ENCODE measurements at regions not wholly inside any gene's neighbourhood (a gene's known extent, or its start where the extent isn't known, plus 50 kb on each side); places are given as distances from the start of the nearest gene placed in this dataset.

DNA sequence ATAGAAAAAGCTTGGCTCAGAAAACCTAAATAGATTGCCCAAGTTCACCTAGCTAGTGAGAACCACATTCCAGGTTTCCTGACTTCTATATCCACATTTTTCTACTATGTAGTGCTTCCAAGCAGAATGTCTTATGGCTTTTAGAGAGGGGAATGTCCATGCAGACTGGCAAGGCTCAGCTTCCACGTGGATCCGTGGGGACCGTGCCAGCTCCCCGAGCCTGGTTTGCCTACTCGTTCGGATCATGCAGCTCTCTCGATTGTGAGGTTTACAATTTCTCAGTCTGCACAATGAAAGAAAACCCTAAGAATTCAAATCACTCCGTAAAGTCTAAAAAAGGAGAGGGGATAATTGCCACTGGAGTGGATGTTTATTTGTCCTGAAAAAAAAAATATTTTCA lies 256.5 kb upstream of the NR4A3 start (continued):
- TF ChIP-seq, protein P1, sequence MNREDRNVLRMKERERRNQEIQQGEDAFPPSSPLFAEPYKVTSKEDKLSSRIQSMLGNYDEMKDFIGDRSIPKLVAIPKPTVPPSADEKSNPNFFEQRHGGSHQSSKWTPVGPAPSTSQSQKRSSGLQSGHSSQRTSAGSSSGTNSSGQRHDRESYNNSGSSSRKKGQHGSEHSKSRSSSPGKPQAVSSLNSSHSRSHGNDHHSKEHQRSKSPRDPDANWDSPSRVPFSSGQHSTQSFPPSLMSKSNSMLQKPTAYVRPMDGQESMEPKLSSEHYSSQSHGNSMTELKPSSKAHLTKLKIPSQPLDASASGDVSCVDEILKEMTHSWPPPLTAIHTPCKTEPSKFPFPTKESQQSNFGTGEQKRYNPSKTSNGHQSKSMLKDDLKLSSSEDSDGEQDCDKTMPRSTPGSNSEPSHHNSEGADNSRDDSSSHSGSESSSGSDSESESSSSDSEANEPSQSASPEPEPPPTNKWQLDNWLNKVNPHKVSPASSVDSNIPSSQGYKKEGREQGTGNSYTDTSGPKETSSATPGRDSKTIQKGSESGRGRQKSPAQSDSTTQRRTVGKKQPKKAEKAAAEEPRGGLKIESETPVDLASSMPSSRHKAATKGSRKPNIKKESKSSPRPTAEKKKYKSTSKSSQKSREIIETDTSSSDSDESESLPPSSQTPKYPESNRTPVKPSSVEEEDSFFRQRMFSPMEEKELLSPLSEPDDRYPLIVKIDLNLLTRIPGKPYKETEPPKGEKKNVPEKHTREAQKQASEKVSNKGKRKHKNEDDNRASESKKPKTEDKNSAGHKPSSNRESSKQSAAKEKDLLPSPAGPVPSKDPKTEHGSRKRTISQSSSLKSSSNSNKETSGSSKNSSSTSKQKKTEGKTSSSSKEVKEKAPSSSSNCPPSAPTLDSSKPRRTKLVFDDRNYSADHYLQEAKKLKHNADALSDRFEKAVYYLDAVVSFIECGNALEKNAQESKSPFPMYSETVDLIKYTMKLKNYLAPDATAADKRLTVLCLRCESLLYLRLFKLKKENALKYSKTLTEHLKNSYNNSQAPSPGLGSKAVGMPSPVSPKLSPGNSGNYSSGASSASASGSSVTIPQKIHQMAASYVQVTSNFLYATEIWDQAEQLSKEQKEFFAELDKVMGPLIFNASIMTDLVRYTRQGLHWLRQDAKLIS (CRISPR knock-in tag; IDR thresholded peaks at IDR 0.05; ENCODE audit: borderline replicate concordance) = no peak
- TF ChIP-seq, protein P2, sequence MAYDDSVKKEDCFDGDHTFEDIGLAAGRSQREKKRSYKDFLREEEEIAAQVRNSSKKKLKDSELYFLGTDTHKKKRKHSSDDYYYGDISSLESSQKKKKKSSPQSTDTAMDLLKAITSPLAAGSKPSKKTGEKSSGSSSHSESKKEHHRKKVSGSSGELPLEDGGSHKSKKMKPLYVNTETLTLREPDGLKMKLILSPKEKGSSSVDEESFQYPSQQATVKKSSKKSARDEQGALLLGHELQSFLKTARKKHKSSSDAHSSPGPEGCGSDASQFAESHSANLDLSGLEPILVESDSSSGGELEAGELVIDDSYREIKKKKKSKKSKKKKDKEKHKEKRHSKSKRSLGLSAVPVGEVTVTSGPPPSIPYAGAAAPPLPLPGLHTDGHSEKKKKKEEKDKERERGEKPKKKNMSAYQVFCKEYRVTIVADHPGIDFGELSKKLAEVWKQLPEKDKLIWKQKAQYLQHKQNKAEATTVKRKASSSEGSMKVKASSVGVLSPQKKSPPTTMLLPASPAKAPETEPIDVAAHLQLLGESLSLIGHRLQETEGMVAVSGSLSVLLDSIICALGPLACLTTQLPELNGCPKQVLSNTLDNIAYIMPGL (CRISPR knock-in tag; IDR thresholded peaks at IDR 0.05) = no peak
- TF ChIP-seq SP1 (CRISPR knock-in tag; conservative IDR thresholded peaks at IDR 0.05) = no peak
- TF ChIP-seq, protein P3, sequence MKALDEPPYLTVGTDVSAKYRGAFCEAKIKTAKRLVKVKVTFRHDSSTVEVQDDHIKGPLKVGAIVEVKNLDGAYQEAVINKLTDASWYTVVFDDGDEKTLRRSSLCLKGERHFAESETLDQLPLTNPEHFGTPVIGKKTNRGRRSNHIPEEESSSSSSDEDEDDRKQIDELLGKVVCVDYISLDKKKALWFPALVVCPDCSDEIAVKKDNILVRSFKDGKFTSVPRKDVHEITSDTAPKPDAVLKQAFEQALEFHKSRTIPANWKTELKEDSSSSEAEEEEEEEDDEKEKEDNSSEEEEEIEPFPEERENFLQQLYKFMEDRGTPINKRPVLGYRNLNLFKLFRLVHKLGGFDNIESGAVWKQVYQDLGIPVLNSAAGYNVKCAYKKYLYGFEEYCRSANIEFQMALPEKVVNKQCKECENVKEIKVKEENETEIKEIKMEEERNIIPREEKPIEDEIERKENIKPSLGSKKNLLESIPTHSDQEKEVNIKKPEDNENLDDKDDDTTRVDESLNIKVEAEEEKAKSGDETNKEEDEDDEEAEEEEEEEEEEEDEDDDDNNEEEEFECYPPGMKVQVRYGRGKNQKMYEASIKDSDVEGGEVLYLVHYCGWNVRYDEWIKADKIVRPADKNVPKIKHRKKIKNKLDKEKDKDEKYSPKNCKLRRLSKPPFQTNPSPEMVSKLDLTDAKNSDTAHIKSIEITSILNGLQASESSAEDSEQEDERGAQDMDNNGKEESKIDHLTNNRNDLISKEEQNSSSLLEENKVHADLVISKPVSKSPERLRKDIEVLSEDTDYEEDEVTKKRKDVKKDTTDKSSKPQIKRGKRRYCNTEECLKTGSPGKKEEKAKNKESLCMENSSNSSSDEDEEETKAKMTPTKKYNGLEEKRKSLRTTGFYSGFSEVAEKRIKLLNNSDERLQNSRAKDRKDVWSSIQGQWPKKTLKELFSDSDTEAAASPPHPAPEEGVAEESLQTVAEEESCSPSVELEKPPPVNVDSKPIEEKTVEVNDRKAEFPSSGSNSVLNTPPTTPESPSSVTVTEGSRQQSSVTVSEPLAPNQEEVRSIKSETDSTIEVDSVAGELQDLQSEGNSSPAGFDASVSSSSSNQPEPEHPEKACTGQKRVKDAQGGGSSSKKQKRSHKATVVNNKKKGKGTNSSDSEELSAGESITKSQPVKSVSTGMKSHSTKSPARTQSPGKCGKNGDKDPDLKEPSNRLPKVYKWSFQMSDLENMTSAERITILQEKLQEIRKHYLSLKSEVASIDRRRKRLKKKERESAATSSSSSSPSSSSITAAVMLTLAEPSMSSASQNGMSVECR (CRISPR knock-in tag; IDR thresholded peaks at IDR 0.05; ENCODE audit: borderline replicate concordance) = no peak
- TF ChIP-seq, protein P4, sequence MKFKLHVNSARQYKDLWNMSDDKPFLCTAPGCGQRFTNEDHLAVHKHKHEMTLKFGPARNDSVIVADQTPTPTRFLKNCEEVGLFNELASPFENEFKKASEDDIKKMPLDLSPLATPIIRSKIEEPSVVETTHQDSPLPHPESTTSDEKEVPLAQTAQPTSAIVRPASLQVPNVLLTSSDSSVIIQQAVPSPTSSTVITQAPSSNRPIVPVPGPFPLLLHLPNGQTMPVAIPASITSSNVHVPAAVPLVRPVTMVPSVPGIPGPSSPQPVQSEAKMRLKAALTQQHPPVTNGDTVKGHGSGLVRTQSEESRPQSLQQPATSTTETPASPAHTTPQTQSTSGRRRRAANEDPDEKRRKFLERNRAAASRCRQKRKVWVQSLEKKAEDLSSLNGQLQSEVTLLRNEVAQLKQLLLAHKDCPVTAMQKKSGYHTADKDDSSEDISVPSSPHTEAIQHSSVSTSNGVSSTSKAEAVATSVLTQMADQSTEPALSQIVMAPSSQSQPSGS (CRISPR knock-in tag; IDR thresholded peaks at IDR 0.05; ENCODE audit: borderline replicate concordance, low read depth) = no peak

DNA sequence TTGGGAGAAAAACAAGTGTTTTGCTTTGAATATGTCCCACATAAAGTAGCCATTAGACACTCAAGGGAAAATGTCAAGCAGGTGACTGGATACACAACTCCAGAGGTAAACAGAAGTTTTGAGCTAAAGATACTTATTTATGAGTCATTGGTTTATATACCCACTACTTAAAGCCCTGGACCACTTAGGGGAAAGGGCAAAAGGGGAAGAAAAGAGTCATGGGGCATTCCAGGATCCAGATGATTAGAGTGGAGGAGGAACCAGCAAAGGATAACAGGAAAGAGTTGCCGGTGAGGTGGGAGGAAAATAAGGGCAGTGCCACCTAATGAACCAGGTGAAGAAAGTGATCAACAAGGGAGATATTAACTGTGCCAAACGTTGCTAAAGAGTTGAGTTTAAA lies 254.2 kb upstream of the NR4A3 start:
- Mint-ChIP-seq H3K27ac (no peak overlapping the region), H3K4me3 (no peak overlapping the region), H3K4me1 (0 out of 2 replicates have a peak, but pooled peaks cover 3% of the 10 kb centered on the region), H3K36me3 (no peaks in the 10 kb centered on the region), H3K9me3 (no peaks in the 10 kb centered on the region), H3K27me3 (ENCODE audit: low read depth) (peaks cover 3% of the 10 kb centered on the region; the same call in 1 of the 2 replicates)
- ATAC-seq (no peak), DNase-seq (ENCODE audit: low spot score) (no peak)
- POLR2A ChIA-PET = no interaction called here
- CTCF ChIA-PET = interaction anchor here (1.5 kb wide), 1 partner anchor 9 kb away, joined by 4 read pairs; no protein-coding TSS in a partner anchor
- TF ChIP-seq, protein P2 (CRISPR knock-in tag; IDR thresholded peaks at IDR 0.05) = no peak
- TF ChIP-seq FOXP1 (CRISPR knock-in tag; IDR thresholded peaks at IDR 0.05; ENCODE audit: borderline replicate concordance) = no peak
- no peak for TF ChIP-seq ZNF317 (CRISPR knock-in tag; IDR thresholded peaks at IDR 0.05; ENCODE audit: borderline replicate concordance, low read depth)
- TF ChIP-seq, protein P5, sequence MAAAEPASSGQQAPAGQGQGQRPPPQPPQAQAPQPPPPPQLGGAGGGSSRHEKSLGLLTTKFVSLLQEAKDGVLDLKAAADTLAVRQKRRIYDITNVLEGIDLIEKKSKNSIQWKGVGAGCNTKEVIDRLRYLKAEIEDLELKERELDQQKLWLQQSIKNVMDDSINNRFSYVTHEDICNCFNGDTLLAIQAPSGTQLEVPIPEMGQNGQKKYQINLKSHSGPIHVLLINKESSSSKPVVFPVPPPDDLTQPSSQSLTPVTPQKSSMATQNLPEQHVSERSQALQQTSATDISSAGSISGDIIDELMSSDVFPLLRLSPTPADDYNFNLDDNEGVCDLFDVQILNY (CRISPR knock-in tag; IDR thresholded peaks at IDR 0.05) = no peak
- TF ChIP-seq, protein P6, sequence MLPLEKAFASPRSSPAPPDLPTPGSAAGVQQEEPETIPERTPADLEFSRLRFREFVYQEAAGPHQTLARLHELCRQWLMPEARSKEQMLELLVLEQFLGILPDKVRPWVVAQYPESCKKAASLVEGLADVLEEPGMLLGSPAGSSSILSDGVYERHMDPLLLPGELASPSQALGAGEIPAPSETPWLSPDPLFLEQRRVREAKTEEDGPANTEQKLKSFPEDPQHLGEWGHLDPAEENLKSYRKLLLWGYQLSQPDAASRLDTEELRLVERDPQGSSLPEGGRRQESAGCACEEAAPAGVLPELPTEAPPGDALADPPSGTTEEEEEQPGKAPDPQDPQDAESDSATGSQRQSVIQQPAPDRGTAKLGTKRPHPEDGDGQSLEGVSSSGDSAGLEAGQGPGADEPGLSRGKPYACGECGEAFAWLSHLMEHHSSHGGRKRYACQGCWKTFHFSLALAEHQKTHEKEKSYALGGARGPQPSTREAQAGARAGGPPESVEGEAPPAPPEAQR (CRISPR knock-in tag; IDR thresholded peaks at IDR 0.05) = no peak
- TF ChIP-seq FOXK1 (CRISPR knock-in tag; IDR thresholded peaks at IDR 0.05) = no peak
- TF ChIP-seq, protein P7, sequence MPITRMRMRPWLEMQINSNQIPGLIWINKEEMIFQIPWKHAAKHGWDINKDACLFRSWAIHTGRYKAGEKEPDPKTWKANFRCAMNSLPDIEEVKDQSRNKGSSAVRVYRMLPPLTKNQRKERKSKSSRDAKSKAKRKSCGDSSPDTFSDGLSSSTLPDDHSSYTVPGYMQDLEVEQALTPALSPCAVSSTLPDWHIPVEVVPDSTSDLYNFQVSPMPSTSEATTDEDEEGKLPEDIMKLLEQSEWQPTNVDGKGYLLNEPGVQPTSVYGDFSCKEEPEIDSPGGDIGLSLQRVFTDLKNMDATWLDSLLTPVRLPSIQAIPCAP (CRISPR knock-in tag; IDR thresholded peaks at IDR 0.05) = no peak
- TF ChIP-seq, protein P8, sequence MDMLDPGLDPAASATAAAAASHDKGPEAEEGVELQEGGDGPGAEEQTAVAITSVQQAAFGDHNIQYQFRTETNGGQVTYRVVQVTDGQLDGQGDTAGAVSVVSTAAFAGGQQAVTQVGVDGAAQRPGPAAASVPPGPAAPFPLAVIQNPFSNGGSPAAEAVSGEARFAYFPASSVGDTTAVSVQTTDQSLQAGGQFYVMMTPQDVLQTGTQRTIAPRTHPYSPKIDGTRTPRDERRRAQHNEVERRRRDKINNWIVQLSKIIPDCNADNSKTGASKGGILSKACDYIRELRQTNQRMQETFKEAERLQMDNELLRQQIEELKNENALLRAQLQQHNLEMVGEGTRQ (CRISPR knock-in tag; IDR thresholded peaks at IDR 0.05) = no peak
- TF ChIP-seq CREM (CRISPR knock-in tag; IDR thresholded peaks at IDR 0.05) = no peak
- TF ChIP-seq NFATC4 (CRISPR knock-in tag; IDR thresholded peaks at IDR 0.05) = no peak
- TF ChIP-seq MXD4 (CRISPR knock-in tag; IDR thresholded peaks at IDR 0.05; ENCODE audit: borderline replicate concordance) = no peak
- TF ChIP-seq NFYB (CRISPR knock-in tag; conservative IDR thresholded peaks at IDR 0.05; ENCODE audit: low read depth) = no peak
- no peak for TF ChIP-seq ZNF138 (CRISPR knock-in tag; conservative IDR thresholded peaks at IDR 0.05)
- TF ChIP-seq IRF2 (CRISPR knock-in tag; IDR thresholded peaks at IDR 0.05; ENCODE audit: borderline replicate concordance, low read depth) = no peak

Data from WTC11 (cell line).